NCI-H69 (cell line): ENCODE measurements at regions not wholly inside any gene's neighbourhood (a gene's known extent, or its start where the extent isn't known, plus 50 kb on each side); places are given as distances from the start of the nearest gene placed in this dataset.

Experiments used
- DNase-seq: peaks from one replicate; lab custom pipeline; 2025; lab: John Stamatoyannopoulos, UW

GRCh38 chr2:215503381-215503780, 67.5 kb upstream of the FN1 start:
- no peak for DNase-seq

DNA sequence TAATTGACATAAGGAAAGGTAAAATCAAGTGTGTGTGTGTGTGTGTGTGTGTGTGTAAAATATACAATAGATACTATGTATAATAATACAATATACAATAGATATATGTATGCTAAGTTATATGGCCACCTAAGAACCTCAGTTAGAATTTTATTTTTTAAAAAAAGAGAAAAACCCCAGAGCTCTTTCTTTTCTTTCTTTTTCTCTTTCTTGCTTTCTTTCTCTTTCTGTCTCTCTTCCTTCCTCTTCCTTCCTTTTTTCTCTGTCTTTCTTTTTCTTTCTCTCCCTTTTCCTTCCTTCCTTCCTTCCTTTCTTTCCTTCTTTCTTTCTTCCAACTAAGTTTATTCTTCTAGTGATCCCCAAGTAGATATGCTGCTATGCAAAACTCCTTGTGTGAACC, 64.6 kb upstream of the FN1 start:
- DNase-seq, result no peak

- DNase-seq, result no peak
Measured at GRCh38 chr2:215499331-215499730, 63.5 kb upstream of the FN1 start.

DNA sequence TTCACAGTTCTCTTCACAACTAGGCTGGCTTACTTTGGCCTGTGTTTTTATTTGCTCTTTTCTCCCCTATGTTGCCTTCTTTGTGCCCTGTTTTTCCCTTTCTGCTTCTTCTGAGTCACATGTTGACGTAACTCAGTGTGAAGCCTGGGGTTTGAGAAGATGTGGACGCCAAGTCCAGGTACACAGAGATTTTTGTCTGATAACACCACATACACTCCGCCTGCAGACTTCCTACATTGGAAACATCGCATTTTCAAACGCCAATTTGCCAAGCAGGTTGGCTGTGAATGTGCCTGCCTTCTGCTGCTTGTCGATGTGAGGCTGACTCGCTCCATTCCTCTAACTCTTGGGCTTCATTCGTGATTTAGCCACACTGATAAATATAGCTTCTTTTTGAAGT, 62.6 kb upstream of the FN1 start:
- peak; percentile 33 for DNase-seq

- no peak for DNase-seq
Measured at GRCh38 chr2:215493376-215493775, 57.5 kb upstream of the FN1 start.

DNA sequence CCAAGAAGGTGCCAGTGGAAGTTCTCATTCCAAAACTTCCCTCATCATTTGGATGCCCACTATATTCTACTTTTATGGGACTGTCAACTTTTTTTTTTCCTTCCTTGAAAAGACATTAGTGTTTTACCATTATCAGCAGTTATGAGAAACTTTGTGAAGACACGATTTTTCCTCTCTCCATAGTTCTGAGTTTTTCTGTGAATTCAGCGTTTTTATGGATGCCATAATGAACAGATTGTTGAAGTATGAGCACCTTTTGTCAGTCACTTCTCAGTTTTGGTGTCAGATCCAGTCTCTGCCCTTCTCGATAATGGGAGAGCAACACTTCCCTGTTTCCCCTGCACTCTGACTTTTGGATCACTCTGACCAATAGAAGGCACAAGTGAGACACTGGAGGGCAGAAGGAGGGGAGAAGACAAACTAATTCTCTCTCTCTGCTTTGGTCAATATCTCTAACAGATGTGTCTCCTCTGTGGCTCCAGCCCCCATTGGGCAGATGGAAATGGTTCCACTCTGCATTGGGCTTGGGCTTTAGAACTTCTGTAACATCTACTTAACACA, 53.5 kb upstream of the FN1 start:
- no peak for DNase-seq

GRCh38 chr2:215487002-215487372, 51.1 kb upstream of the FN1 start:
- DNase-seq, result no peak

- no peak for DNase-seq
Measured at GRCh38 chr2:215486291-215487001, 50.6 kb upstream of the FN1 start.
